MM.1S (cell line): ENCODE measurements at regions not wholly inside any gene's neighbourhood (a gene's known extent, or its start where the extent isn't known, plus 50 kb on each side); places are given as distances from the start of the nearest gene placed in this dataset.

Experiments used
- DNase-seq: peaks from one replicate; pipeline ENCODE4 v3.0.0-alpha.2; 2015
- H2AFZ ChIP-seq: fragments of 300-600 bp; sonication (generic); 2 replicates; pipeline ENCODE4 v1.6.0; 2016; ENCODE audit warnings: antibody characterized with exemption, low read length
- H3F3A ChIP-seq: fragments of 300-600 bp; sonication (generic); 2 replicates; pipeline ENCODE4 v1.6.1; 2016; ENCODE audit warnings: mild to moderate bottlenecking, antibody characterized with exemption, low read length, moderate library complexity, mixed read lengths; ENCODE audit not compliant: insufficient read depth
- H3K27ac ChIP-seq: fragments of 300-600 bp; sonication (generic); 2 replicates; pipeline ENCODE4 v1.5.1; 2016; ENCODE audit warnings: mild to moderate bottlenecking, low read length
- H3K27me3 ChIP-seq: fragments of 300-600 bp; sonication (generic); replicated peaks from 2 replicates; pipeline ENCODE4 v1.6.0; 2016; ENCODE audit warnings: low read length; ENCODE audit not compliant: insufficient read depth
- H3K36me3 ChIP-seq: fragments of 300-600 bp; sonication (generic); replicated peaks from 2 replicates; pipeline ENCODE4 v1.6.1; 2016; ENCODE audit warnings: mild to moderate bottlenecking, low read length, mixed read lengths; ENCODE audit not compliant: insufficient read depth
- H3K4me1 ChIP-seq: fragments of 300-600 bp; sonication (generic); 2 replicates; pipeline ENCODE4 v1.6.1; 2016; ENCODE audit warnings: low read length, mixed read lengths
- H3K4me2 ChIP-seq: fragments of 300-600 bp; sonication (generic); 2 replicates; pipeline ENCODE4 v1.6.0; 2016; ENCODE audit warnings: low read depth, low read length
- H3K4me3 ChIP-seq: fragments of 300-600 bp; sonication (generic); 2 replicates; pipeline ENCODE4 v1.5.1; 2016; ENCODE audit warnings: low read length, mixed read lengths
- H3K79me2 ChIP-seq: fragments of 300-600 bp; sonication (generic); 2 replicates; pipeline ENCODE4 v1.6.1; 2016; ENCODE audit warnings: mixed run types, low read length, mixed read lengths
- H3K9ac ChIP-seq: fragments of 300-600 bp; sonication (generic); 2 replicates; pipeline ENCODE4 v1.6.1; 2016; ENCODE audit warnings: low read length, mixed read lengths
- H3K9me2 ChIP-seq: fragments of 300-600 bp; sonication (generic); replicated peaks from 2 replicates; pipeline ENCODE4 v1.6.1; 2016; ENCODE audit warnings: mild to moderate bottlenecking, low read length, mixed read lengths; ENCODE audit not compliant: insufficient read depth
- H3K9me3 ChIP-seq: fragments of 300-600 bp; sonication (generic); replicated peaks from 2 replicates; pipeline ENCODE4 v1.6.1; 2016; ENCODE audit warnings: mild to moderate bottlenecking, low read length, mixed read lengths; ENCODE audit not compliant: insufficient read depth
- H4K20me1 ChIP-seq: fragments of 300-600 bp; sonication (generic); 2 replicates; pipeline ENCODE4 v1.6.1; 2016; ENCODE audit warnings: mild to moderate bottlenecking, low read length, moderate library complexity, mixed read lengths; ENCODE audit not compliant: insufficient read depth
- EZH2 ChIP-seq: fragments of 300-600 bp; sonication (generic); optimal IDR thresholded peaks from 2 replicates; pipeline ENCODE3; 2017; ENCODE audit warnings: low read depth, mild to moderate bottlenecking, antibody characterized with exemption, low read length, mixed read lengths
- EZH2phosphoT487 ChIP-seq: fragments of 300-600 bp; sonication (generic); IDR thresholded peaks from 2 replicates; pipeline ENCODE4 v1.6.1; 2018; ENCODE audit warnings: antibody characterized with exemption, low read length
- TF ChIP-seq, protein P1 (sequence below): fragments of 300-600 bp; sonication (generic); IDR thresholded peaks from 2 replicates; pipeline ENCODE4 v1.5.1; 2016; ENCODE audit warnings: antibody characterized with exemption, low read length, mixed read lengths

DNA sequence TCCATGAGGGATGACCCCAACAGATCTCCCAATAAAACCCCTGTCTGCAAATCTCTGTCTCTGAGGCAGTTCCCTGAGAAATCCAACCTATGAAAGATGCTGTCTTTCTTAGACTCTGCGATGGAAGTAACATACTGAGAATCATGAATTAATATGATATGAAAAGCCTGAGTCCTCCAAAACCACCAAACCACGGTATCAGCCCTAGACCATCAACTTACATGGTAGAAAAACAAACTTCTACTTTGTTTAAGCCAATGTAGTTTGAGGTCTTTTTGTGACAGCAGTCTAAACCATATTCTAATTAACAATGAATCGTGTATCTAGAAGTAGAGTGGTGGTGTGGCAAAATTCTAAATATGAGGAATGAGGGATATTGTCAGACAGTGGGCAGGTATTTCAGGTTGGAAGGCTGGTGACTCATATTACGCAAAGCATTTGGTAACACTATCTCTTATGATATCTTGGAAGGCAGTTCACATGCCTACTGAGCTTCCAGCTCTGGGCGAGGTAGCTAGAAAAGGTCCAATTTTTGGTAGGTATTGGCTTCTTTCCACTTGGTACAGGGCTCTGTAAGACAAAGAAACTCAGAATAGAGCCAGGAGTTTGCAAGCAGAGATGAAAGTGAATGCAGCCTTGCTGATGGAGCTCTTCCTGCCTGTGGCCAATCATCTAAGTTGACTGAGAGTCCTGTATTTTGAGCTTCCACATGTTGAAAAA is 215.8 kb downstream of the ZFP36L2 start:
- Histone ChIP-seq H3F3A (no peaks in the 10 kb centered on the region), H2AFZ (no peak overlapping the region), H3K9me2 (no peaks in the 10 kb centered on the region), H3K9me3 (no peaks in the 10 kb centered on the region), H3K4me2 (no peak overlapping the region), H3K4me3 (no peak overlapping the region), H3K36me3 (no peaks in the 10 kb centered on the region), H3K27me3 (no peaks in the 10 kb centered on the region), H3K79me2 (no peaks in the 10 kb centered on the region), H3K27ac (no peak overlapping the region), H3K9ac (no peak overlapping the region), H4K20me1 (no peaks in the 10 kb centered on the region), H3K4me1 (no peaks in the 10 kb centered on the region)
- DNase-seq = no peak
- TF ChIP-seq EZH2phosphoT487 (no peak), EZH2 (no peak)
- TF ChIP-seq, protein P1, sequence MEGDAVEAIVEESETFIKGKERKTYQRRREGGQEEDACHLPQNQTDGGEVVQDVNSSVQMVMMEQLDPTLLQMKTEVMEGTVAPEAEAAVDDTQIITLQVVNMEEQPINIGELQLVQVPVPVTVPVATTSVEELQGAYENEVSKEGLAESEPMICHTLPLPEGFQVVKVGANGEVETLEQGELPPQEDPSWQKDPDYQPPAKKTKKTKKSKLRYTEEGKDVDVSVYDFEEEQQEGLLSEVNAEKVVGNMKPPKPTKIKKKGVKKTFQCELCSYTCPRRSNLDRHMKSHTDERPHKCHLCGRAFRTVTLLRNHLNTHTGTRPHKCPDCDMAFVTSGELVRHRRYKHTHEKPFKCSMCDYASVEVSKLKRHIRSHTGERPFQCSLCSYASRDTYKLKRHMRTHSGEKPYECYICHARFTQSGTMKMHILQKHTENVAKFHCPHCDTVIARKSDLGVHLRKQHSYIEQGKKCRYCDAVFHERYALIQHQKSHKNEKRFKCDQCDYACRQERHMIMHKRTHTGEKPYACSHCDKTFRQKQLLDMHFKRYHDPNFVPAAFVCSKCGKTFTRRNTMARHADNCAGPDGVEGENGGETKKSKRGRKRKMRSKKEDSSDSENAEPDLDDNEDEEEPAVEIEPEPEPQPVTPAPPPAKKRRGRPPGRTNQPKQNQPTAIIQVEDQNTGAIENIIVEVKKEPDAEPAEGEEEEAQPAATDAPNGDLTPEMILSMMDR = no peak

GRCh38 chr2:43009448-43009847 is 217.0 kb downstream of the ZFP36L2 start:
- Histone ChIP-seq H4K20me1 (no peaks in the 10 kb centered on the region), H3K27ac (no peak overlapping the region), H2AFZ (no peak overlapping the region), H3K9ac (no peak overlapping the region), H3K4me3 (no peak overlapping the region), H3K4me2 (no peak overlapping the region), H3K9me2 (no peaks in the 10 kb centered on the region), H3K9me3 (no peaks in the 10 kb centered on the region), H3K79me2 (no peaks in the 10 kb centered on the region), H3K27me3 (no peaks in the 10 kb centered on the region), H3K4me1 (no peaks in the 10 kb centered on the region), H3F3A (no peaks in the 10 kb centered on the region), H3K36me3 (no peaks in the 10 kb centered on the region)
- no peak for DNase-seq
- TF ChIP-seq, protein P1 = no peak
- TF ChIP-seq EZH2phosphoT487 (no peak), EZH2 (no peak)

GRCh38 chr2:43008388-43008787 is 216.0 kb upstream of the HAAO start:
- Histone ChIP-seq H3K36me3 (no peaks in the 10 kb centered on the region), H3K9ac (no peak overlapping the region), H3K9me2 (no peaks in the 10 kb centered on the region), H3K9me3 (no peaks in the 10 kb centered on the region), H3F3A (no peaks in the 10 kb centered on the region), H3K4me1 (no peaks in the 10 kb centered on the region), H3K4me3 (no peak overlapping the region), H3K79me2 (no peaks in the 10 kb centered on the region), H3K27ac (no peak overlapping the region), H4K20me1 (no peaks in the 10 kb centered on the region), H2AFZ (no peak overlapping the region), H3K27me3 (no peaks in the 10 kb centered on the region), H3K4me2 (no peak overlapping the region)
- no peak for DNase-seq
- TF ChIP-seq, protein P1 = no peak
- TF ChIP-seq EZH2 = no peak
- no peak for TF ChIP-seq EZH2phosphoT487
